Endothelial cell (in vitro differentiated cells): ENCODE measurements at regions not wholly inside any gene's neighbourhood (a gene's known extent, or its start where the extent isn't known, plus 50 kb on each side); places are given as distances from the start of the nearest gene placed in this dataset.

Source experiments
- DNase-seq: peaks from one replicate; pipeline ENCODE4 v3.0.0; 2021; ENCODE audit warnings: low spot score
- H3K27ac Mint-ChIP-seq: one replicate; pipeline ENCODE4 v1.8.0; 2021; ENCODE audit warnings: mixed read lengths, inconsistent platforms; ENCODE audit not compliant: unreplicated experiment
- H3K27me3 Mint-ChIP-seq: one replicate; pipeline ENCODE4 v1.8.0; 2021; ENCODE audit warnings: mild to moderate bottlenecking, moderate library complexity, mixed read lengths, inconsistent platforms; ENCODE audit not compliant: unreplicated experiment
- H3K36me3 Mint-ChIP-seq: one replicate; pipeline ENCODE4 v1.8.0; 2021; ENCODE audit warnings: mild to moderate bottlenecking, low read depth, mixed read lengths, inconsistent platforms; ENCODE audit not compliant: unreplicated experiment
- H3K4me1 Mint-ChIP-seq: one replicate; pipeline ENCODE4 v1.8.0; 2021; ENCODE audit warnings: mild to moderate bottlenecking, mixed read lengths, inconsistent platforms; ENCODE audit not compliant: unreplicated experiment
- H3K4me3 Mint-ChIP-seq: one replicate; pipeline ENCODE4 v1.8.0; 2021; ENCODE audit warnings: mild to moderate bottlenecking, mixed read lengths, inconsistent platforms; ENCODE audit not compliant: unreplicated experiment
- H3K9me3 Mint-ChIP-seq: one replicate; pipeline ENCODE4 v1.8.0; 2021; ENCODE audit warnings: mixed read lengths, inconsistent platforms; ENCODE audit not compliant: unreplicated experiment
- TF ChIP-seq, protein P1 (sequence below): fragments of 200-600 bp; sonication (generic); IDR thresholded peaks from one replicate; pipeline ENCODE4 v1.5.0; 2021; ENCODE audit warnings: antibody characterized with exemption; ENCODE audit not compliant: unreplicated experiment

DNA sequence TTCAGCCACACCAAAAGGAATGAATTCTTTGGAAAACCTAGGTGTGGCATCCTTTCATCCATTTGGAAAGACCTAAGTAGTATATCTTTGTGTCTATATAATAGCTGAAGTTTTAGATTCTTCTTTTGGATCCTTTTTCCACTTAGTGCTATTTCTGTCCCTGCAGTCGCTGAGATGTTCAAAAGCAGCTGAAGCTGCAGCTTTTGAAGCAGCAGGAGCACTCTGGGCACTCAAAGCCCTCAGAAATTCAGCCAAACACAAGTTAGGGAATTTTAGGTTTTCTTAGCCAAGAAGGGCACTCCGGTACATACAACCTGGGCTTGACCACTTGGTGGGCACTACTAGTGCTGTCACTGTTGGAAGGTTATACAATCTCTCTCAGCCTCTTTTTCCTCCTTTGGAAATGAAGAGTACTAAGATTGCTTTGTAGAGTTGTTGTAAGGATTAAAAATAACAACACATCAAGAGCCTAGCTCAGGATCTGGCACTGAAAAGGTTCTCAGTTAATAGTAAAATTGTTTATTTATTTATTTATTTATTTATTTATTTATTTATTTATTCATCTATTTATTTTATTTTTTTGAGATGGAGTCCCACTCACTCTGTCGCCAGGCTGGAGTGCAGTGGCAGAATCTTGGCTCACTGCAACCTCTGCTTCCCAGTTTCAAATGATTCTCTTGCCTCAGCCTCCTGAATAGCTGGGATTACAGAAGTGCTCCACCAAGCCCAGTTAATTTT, 71.9 kb upstream of the SLC22A16 start:
- H3K36me3 Mint-ChIP-seq = no peaks in the 10 kb centered on the region
- no peak for DNase-seq
- no peak overlapping the region for H3K27ac Mint-ChIP-seq
- H3K4me3 Mint-ChIP-seq = no peak overlapping the region
- TF ChIP-seq, protein P1, sequence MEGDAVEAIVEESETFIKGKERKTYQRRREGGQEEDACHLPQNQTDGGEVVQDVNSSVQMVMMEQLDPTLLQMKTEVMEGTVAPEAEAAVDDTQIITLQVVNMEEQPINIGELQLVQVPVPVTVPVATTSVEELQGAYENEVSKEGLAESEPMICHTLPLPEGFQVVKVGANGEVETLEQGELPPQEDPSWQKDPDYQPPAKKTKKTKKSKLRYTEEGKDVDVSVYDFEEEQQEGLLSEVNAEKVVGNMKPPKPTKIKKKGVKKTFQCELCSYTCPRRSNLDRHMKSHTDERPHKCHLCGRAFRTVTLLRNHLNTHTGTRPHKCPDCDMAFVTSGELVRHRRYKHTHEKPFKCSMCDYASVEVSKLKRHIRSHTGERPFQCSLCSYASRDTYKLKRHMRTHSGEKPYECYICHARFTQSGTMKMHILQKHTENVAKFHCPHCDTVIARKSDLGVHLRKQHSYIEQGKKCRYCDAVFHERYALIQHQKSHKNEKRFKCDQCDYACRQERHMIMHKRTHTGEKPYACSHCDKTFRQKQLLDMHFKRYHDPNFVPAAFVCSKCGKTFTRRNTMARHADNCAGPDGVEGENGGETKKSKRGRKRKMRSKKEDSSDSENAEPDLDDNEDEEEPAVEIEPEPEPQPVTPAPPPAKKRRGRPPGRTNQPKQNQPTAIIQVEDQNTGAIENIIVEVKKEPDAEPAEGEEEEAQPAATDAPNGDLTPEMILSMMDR = no peak
- peaks cover 8% of the 10 kb centered on the region for H3K27me3 Mint-ChIP-seq
- H3K9me3 Mint-ChIP-seq = no peaks in the 10 kb centered on the region
- peaks cover 9% of the 10 kb centered on the region for H3K4me1 Mint-ChIP-seq

DNA sequence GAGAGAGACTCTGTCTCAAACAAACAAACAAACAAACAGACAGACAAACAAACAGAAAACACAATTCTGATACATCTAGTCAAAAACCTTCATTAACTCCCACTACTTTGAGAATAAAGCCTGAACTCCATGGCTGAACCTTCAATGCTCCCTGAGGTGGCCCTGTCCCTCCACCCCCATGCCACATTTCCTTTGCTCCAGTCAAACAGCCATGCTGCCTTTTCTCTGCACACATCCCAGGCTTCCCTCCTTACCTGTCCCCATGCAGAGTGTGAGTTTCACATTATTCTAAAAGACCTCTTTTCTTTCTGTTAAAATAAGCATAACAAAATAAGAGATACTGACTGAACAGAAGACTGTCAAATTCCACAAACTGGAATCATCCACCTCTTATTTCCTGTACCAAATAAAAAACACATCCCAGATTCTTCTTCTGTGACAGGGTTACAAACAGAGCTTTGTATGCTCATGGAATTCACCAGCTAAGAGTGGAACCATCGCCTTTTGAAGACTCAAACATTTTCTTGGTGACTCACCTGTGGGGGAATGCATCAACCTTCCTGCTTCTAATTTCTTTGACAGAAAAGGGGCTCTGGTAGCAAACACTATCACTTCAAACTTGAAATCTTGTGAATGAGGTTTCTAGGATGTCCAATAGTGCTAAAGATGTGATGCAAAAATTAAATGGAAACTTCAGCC, 71.0 kb upstream of the SLC22A16 start:
- no peak overlapping the region for H3K4me3 Mint-ChIP-seq
- H3K36me3 Mint-ChIP-seq = no peaks in the 10 kb centered on the region
- TF ChIP-seq, protein P1 = no peak
- no peak overlapping the region for H3K27ac Mint-ChIP-seq
- no peaks in the 10 kb centered on the region for H3K9me3 Mint-ChIP-seq
- peaks cover 8% of the 10 kb centered on the region for H3K27me3 Mint-ChIP-seq
- no peak for DNase-seq
- peaks cover 9% of the 10 kb centered on the region for H3K4me1 Mint-ChIP-seq

DNA sequence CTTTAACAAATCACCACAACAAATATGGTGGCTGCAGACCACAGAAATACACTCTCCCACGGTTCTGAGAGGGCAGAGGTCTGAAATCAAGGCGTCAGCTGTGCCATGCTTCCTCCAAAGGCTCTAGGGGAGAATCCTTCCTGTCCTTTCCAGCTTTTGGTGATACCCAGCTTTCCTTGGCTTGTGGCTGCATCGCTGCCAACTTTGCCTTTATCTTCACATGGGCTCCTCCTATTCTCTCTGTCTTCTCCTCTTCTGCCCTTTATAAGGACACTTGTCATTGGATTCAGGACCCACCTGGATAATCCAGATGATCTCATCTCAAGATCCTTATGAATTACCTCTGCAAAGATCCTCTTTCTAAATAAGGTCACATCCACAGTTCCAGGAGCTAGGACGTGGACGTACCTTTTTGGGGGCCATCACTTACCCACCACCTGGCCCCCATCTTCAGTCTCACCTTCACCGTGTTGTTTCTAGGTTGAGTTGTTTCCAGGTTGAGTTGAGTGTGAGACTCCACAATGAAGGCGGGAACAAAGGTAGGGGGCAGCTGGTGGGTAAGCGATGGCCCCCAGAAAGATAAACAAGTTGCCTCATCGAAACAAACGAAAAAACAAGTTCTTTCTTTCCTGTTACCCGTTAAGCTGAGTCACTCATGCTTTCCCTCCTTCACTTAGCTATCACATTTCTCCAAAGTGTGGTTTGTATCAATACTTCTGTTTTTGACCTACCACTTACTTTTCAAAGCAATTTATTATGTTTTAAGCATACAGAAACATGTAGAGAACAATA, 68.9 kb upstream of the SLC22A16 start:
- TF ChIP-seq, protein P1 = no peak
- Mint-ChIP-seq H3K4me1 (peaks cover 6% of the 10 kb centered on the region), H3K27me3 (peaks cover 8% of the 10 kb centered on the region), H3K9me3 (no peaks in the 10 kb centered on the region), H3K4me3 (no peak overlapping the region), H3K27ac (no peak overlapping the region), H3K36me3 (no peaks in the 10 kb centered on the region)
- DNase-seq = no peak

DNA sequence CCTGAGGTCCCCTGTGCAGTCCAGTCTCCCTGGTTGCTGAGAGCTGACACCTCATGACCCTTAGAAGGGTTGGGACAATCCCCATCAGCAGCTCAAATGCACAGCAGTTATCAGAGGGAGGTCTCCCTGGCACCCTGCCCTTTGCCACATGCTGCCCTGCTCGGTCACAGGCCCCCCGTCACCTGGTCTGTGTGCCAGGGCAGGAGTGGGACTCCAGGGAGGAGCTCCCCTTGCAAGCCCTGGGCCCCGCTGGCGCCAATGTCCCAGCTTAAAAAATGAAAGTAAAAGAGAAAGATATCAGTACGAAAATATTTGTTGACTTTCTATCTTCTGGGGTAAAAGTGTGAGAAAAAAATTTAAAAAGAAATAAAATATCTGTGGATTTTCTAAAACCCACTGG, 68.1 kb upstream of the SLC22A16 start:
- Mint-ChIP-seq H3K4me1 (peaks cover 6% of the 10 kb centered on the region), H3K27me3 (peaks cover 8% of the 10 kb centered on the region), H3K27ac (no peak overlapping the region), H3K4me3 (no peak overlapping the region), H3K36me3 (peaks cover 1% of the 10 kb centered on the region), H3K9me3 (no peaks in the 10 kb centered on the region)
- TF ChIP-seq, protein P1 = no peak
- no peak for DNase-seq

DNA sequence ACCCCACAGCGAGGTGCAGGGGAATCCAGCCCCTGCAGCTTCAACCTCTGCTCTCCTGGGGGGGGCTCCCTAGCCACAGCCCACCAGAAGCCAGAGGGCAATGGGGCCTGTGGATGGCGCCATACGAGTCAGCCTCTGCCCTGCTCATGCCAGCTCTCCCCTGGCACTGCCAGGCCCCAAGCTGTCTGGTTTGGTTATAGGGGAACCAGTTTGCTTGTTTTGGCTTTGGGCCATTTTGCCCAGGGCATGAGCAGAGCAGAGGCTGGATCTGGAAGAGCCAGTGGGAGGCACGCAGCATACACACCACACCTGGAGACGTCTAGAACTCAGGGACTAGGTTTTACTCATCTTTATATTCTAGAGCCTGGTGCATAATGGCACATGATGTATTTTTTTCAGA, 66.7 kb upstream of the SLC22A16 start:
- TF ChIP-seq, protein P1 = no peak
- peaks cover 6% of the 10 kb centered on the region for H3K4me1 Mint-ChIP-seq
- H3K27me3 Mint-ChIP-seq = peaks cover 8% of the 10 kb centered on the region
- no peak overlapping the region for H3K4me3 Mint-ChIP-seq
- peaks cover 5% of the 10 kb centered on the region for H3K36me3 Mint-ChIP-seq
- no peak for DNase-seq
- H3K27ac Mint-ChIP-seq = no peak overlapping the region
- no peaks in the 10 kb centered on the region for H3K9me3 Mint-ChIP-seq
